Activated T-cell treated with anti-CD3 and anti-CD28 coated beads, Interleukin-2, amount 50 U/mL, for 72 hours (primary cell): ENCODE measurements at regions not wholly inside any gene's neighbourhood (a gene's known extent, or its start where the extent isn't known, plus 50 kb on each side); places are given as distances from the start of the nearest gene placed in this dataset.

Experiments used
- ATAC-seq, 2 donors: fragments of 150-1000 bp; cut with Tn5 transposase; replicated peaks in 1 of 2; 2 replicates each; pipeline ENCODE4 v1.10.0; 2021; ENCODE audit warnings: moderate library complexity in 2 of 2, mild to moderate bottlenecking in 1 of 2
- DNase-seq, 2 donors: peaks; one replicate each; pipeline ENCODE4 v3.0.0; 2021 to 2022; ENCODE audit warnings: mixed read lengths in 1 of 2
- H3K27ac Mint-ChIP-seq: one replicate; pipeline ENCODE4 v1.8.0; 2022; ENCODE audit warnings: mild to moderate bottlenecking, moderate library complexity, mixed read lengths
- H3K27me3 Mint-ChIP-seq: one replicate; pipeline ENCODE4 v1.8.0; 2022; ENCODE audit warnings: low read depth, mixed read lengths
- H3K36me3 Mint-ChIP-seq, 2 donors: one replicate each; pipeline ENCODE4 v1.8.0; 2022; ENCODE audit warnings: mixed read lengths in 2 of 2, mild to moderate bottlenecking in 1 of 2; ENCODE audit not compliant: insufficient read depth in 2 of 2
- H3K4me1 Mint-ChIP-seq: one replicate; pipeline ENCODE4 v1.8.0; 2022; ENCODE audit warnings: low read depth, mixed read lengths
- H3K4me3 Mint-ChIP-seq, 2 donors: one replicate each; pipeline ENCODE4 v1.8.0; 2022; ENCODE audit warnings: mild to moderate bottlenecking in 2 of 2, mixed read lengths in 2 of 2, moderate library complexity in 2 of 2
- H3K9me3 Mint-ChIP-seq, 2 donors: one replicate each; pipeline ENCODE4 v1.8.0; 2022; ENCODE audit warnings: mixed read lengths in 2 of 2

DNA sequence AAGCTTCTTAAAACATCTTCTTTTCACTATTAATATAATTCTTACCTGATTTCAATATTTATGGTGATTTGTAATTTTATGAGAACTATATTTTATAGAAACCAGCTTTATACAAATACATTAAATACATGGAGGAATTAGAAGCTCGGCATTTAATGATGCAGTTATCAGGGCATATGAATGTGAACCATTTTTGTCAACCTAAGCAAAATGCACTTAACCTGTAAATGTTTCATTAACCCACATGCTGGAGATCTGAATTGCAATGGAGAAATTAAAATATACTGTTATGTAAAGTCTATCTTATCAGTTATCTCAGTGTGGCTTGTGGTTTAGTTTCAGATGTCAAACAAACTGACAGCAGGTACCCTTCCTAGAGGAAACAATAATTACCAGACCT, 63.2 kb upstream of the CDH12 start:
- H3K36me3 Mint-ChIP-seq = peaks cover 0 to 1% of the 10 kb centered on the region in 2 donors
- DNase-seq (no peak), ATAC-seq (no peak)
- no peak overlapping the region for H3K4me3 Mint-ChIP-seq
- no peak overlapping the region for H3K27ac Mint-ChIP-seq
- no peaks in the 10 kb centered on the region for H3K4me1 Mint-ChIP-seq
- peaks cover 7 to 9% of the 10 kb centered on the region in 2 donors for H3K9me3 Mint-ChIP-seq
- no peaks in the 10 kb centered on the region for H3K27me3 Mint-ChIP-seq

DNA sequence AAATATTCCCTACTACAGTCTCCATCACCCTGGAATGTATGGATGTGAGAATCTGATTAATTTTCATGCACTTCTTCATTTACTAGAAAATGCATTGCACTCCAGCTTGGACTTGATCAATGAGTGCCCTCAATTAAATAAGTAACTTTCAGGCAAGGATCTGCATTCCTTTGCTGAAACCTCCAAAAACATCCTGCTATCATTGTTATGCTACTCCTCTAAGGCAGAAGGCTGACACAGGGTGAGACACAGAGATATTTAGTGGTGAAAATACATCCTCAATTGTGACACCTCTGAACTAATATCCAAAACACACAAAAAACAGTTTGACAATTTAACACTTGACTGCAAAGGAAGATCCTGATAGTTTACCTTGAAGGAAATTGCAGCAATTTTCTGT, 57.9 kb upstream of the CDH12 start:
- no peak overlapping the region for H3K4me3 Mint-ChIP-seq
- H3K27ac Mint-ChIP-seq = no peak overlapping the region
- peaks cover 1 to 2% of the 10 kb centered on the region in 2 donors for H3K9me3 Mint-ChIP-seq
- no peak for ATAC-seq
- DNase-seq = no peak
- H3K4me1 Mint-ChIP-seq = no peaks in the 10 kb centered on the region
- H3K36me3 Mint-ChIP-seq = peaks cover 0 to 1% of the 10 kb centered on the region in 2 donors
- no peaks in the 10 kb centered on the region for H3K27me3 Mint-ChIP-seq

DNA sequence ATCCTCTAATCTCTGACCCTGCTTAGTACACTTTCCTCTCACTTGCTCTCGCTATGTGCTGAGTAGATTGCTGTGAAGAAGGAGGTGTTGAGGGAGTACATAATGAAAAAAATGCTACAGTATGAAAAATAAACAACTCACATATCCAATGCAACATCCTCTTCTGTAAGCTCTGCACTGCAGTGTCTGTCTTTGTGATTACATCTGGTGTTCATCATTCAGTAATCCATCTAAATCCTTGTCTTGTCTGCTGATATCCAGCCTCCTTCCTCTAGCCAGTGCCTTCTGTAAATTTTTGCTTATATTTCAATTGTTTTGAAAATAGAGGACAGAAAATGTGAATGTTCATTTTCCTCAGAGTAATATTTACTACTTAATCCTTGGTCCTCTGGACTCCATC, 57.4 kb upstream of the CDH12 start:
- no peak for ATAC-seq

DNA sequence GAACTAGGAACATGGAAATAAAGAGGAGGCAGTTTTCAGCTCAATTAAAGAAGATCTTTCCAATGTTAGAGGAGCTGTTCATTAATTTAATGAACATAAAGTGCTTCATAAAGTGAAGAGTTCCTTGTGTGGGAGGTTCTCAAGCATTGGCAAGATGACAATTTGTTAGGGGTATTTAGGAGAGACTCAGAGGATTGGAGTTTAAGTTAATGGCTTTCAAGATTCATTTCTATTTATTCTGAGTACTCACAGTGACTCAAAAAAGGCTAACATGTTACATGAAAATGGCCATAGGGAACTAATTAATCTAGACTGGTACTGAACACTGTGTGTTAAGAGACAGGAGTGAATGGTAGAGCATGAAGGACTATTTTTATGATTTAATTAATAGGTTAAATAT, 55.4 kb upstream of the CDH12 start:
- ATAC-seq = no peak
- no peak overlapping the region for H3K4me3 Mint-ChIP-seq
- H3K9me3 Mint-ChIP-seq = peaks cover 2 to 4% of the 10 kb centered on the region in 2 donors
- H3K27me3 Mint-ChIP-seq = no peaks in the 10 kb centered on the region
- no peaks in the 10 kb centered on the region for H3K4me1 Mint-ChIP-seq
- no peak overlapping the region for H3K27ac Mint-ChIP-seq
- peaks cover 0 to under 1% of the 10 kb centered on the region in 2 donors for H3K36me3 Mint-ChIP-seq
- DNase-seq = no peak

More for the DNA sequence above, 57.4 kb upstream of the CDH12 start:
- Mint-ChIP-seq H3K27me3 (no peaks in the 10 kb centered on the region), H3K4me1 (no peaks in the 10 kb centered on the region), H3K27ac (peak overlapping the region; percentile 51), H3K36me3 (peaks cover 0 to 1% of the 10 kb centered on the region in 2 donors), H3K9me3 (peaks cover 1 to 2% of the 10 kb centered on the region in 2 donors), H3K4me3 (no peak overlapping the region)
- DNase-seq = no peak

DNA sequence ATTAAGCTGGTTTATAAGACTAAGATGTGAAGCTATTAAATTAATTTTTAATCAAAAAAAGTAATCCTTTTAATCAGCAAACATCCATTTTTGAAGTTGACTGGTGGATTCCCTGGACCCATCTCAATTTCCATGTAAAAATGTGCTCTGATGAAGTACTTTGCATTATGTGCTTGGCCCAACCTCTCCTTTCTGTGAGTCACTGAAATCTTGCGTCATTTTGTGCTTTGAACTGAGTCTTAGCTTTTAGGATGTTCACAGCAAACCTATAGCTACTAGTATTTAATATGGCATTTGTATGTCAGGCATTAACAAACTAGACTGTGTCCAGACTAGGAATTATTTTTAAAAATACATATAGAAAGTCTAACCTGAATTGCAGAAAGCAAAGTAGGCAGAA, 55.0 kb upstream of the CDH12 start:
- H3K27me3 Mint-ChIP-seq = no peaks in the 10 kb centered on the region
- no peak overlapping the region for H3K4me3 Mint-ChIP-seq
- H3K27ac Mint-ChIP-seq = no peak overlapping the region
- no peaks in the 10 kb centered on the region for H3K36me3 Mint-ChIP-seq
- ATAC-seq (no peak), DNase-seq (no peak)
- no peaks in the 10 kb centered on the region for H3K4me1 Mint-ChIP-seq
- peaks cover under 1 to 4% of the 10 kb centered on the region in 2 donors for H3K9me3 Mint-ChIP-seq
